Gastroesophageal sphincter (tissue), 4 donors: ENCODE measurements at regions not wholly inside any gene's neighbourhood (a gene's known extent, or its start where the extent isn't known, plus 50 kb on each side); places are given as distances from the start of the nearest gene placed in this dataset.

Experiments
- ATAC-seq: fragments of 150-250 bp; one replicate; pipeline ENCODE4 v1.9.1; 2016; ENCODE audit warnings: mild to moderate bottlenecking, moderate library complexity
- H3K27ac ChIP-seq, 4 donors: fragments of 200-600 bp; sonication (generic) in 3 of 4; 1 replicate in 3 of 4; 2 replicates in 1 of 4; pipeline ENCODE4 v1.5.1; 2016 to 2019
- H3K27me3 ChIP-seq: fragments of 200-600 bp; sonication (generic); one replicate; pipeline ENCODE4 v1.5.1; 2019
- H3K36me3 ChIP-seq, 2 donors: fragments of 200-600 bp; sonication (generic); one replicate each; pipeline ENCODE4 v1.5.1; 2019; ENCODE audit warnings: control low read depth in 1 of 2
- H3K4me1 ChIP-seq, 3 donors: fragments of 200-600 bp; sonication (generic); 1 replicate in 2 of 3; 2 replicates in 1 of 3; pipeline ENCODE4 v1.5.1; 2016 to 2019; ENCODE audit warnings: control low read depth in 2 of 3
- H3K4me3 ChIP-seq, 2 donors: fragments of 200-600 bp; sonication (generic); one replicate each; pipeline ENCODE4 v1.5.1; 2019; ENCODE audit warnings: mild to moderate bottlenecking in 1 of 2, moderate library complexity in 1 of 2
- H3K9me3 ChIP-seq, 3 donors: fragments of 200-600 bp; sonication (generic); one replicate each; pipeline ENCODE4 v1.5.1; 2017 to 2019; ENCODE audit warnings: control low read depth in 2 of 3
- EP300 ChIP-seq: sonication (generic); formaldehyde crosslinking; IDR thresholded peaks from one replicate; pipeline ENCODE4 v1.6.1; 2017; ENCODE audit warnings: antibody characterized with exemption, mild to moderate bottlenecking
- POLR2A ChIP-seq, 2 donors: fragments of 450-650 bp; IDR thresholded peaks; one replicate each; pipeline ENCODE4 v1.6.1; 2017; ENCODE audit warnings: antibody characterized with exemption in 2 of 2, mild to moderate bottlenecking in 2 of 2, moderate library complexity in 1 of 2
- POLR2AphosphoS5 ChIP-seq: sonication (generic); formaldehyde crosslinking; IDR thresholded peaks from one replicate; pipeline ENCODE4 v1.6.1; 2017; ENCODE audit warnings: antibody characterized with exemption
- WGBS, 2 donors: methylation state at CpG; one replicate each; pipeline ENCODE4 v1.1.5; 2018; ENCODE audit warnings: low coverage in 1 of 2; 5-methylcytosine and 5-hydroxymethylcytosine counted together
- TF ChIP-seq, protein P1 (sequence below), 4 experiments: fragments of 200-600 bp in 2 of 4; fragments of 450-650 bp in 2 of 4; sonication (generic) in 1 of 4; IDR thresholded peaks; one replicate each; pipeline ENCODE4 v1.5.1; 2017 to 2019; ENCODE audit warnings: antibody characterized with exemption in 4 of 4, mild to moderate bottlenecking in 2 of 4, moderate library complexity in 2 of 4

DNA sequence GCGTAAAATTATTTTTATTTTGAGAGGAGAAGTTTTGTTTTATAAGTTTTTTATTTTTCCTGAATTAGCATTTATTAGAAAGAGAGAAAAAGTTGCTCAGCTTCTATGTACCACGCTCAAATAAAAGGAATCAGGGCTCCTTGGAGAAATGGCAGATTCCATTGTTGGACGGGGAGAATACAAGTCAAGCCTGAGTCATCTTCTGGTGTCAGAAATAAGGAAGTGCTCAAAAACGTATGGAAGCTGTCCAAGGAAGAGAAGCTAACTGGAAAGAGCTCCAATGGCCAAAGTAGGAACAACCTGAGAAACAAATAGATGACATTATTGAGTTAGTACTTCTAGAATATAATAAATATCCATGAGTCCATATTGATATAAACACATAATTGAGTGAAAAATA is 89.3 kb upstream of the NEIL3 start:
- 57 to 63% methylated on average over 3 to 4 of the region's 4 CpGs for WGBS, 2 donors
- Histone ChIP-seq H3K4me3 (no peak overlapping the region), H3K36me3 (no peaks in the 10 kb centered on the region), H3K9me3 (no peaks in the 10 kb centered on the region), H3K4me1 (no peaks in the 10 kb centered on the region), H3K27me3 (no peaks in the 10 kb centered on the region), H3K27ac (no peak overlapping the region)
- TF ChIP-seq POLR2A (IDR thresholded peaks at IDR 0.05) (no peak), POLR2AphosphoS5 (no peak), EP300 (no peak)
- TF ChIP-seq, protein P1, sequence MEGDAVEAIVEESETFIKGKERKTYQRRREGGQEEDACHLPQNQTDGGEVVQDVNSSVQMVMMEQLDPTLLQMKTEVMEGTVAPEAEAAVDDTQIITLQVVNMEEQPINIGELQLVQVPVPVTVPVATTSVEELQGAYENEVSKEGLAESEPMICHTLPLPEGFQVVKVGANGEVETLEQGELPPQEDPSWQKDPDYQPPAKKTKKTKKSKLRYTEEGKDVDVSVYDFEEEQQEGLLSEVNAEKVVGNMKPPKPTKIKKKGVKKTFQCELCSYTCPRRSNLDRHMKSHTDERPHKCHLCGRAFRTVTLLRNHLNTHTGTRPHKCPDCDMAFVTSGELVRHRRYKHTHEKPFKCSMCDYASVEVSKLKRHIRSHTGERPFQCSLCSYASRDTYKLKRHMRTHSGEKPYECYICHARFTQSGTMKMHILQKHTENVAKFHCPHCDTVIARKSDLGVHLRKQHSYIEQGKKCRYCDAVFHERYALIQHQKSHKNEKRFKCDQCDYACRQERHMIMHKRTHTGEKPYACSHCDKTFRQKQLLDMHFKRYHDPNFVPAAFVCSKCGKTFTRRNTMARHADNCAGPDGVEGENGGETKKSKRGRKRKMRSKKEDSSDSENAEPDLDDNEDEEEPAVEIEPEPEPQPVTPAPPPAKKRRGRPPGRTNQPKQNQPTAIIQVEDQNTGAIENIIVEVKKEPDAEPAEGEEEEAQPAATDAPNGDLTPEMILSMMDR (IDR thresholded peaks at IDR 0.05), result no peak
- ATAC-seq, result no peak

DNA sequence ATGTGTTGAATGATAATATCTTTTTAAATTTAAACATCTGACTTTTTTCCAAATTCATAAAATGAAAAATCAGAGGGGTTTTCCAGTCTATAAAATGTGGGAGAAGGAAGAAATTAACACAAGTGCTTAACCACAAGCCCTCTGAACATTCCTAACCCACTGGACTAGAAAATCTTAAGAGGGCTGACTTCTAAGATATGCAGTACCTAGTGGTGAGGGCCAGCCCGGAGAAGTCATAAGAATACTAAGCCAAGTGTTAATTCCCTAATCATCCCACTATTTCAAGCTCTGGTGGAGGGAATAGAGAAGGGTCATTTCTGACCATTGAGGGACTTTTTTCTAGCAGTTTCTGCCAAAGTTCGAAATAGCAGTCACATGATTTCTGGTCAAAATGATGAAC is 86.9 kb upstream of the NEIL3 start:
- Histone ChIP-seq H3K36me3 (no peaks in the 10 kb centered on the region), H3K27me3 (no peaks in the 10 kb centered on the region), H3K4me1 (no peaks in the 10 kb centered on the region), H3K9me3 (no peaks in the 10 kb centered on the region), H3K27ac (no peak overlapping the region), H3K4me3 (no peak overlapping the region)
- WGBS, 2 donors, result 67 to 72% methylated on average over 2 of the region's 2 CpGs
- ATAC-seq, result no peak
- TF ChIP-seq POLR2A (IDR thresholded peaks at IDR 0.05) (no peak), POLR2AphosphoS5 (no peak), EP300 (no peak)
- TF ChIP-seq, protein P1 (IDR thresholded peaks at IDR 0.05), result no peak

DNA sequence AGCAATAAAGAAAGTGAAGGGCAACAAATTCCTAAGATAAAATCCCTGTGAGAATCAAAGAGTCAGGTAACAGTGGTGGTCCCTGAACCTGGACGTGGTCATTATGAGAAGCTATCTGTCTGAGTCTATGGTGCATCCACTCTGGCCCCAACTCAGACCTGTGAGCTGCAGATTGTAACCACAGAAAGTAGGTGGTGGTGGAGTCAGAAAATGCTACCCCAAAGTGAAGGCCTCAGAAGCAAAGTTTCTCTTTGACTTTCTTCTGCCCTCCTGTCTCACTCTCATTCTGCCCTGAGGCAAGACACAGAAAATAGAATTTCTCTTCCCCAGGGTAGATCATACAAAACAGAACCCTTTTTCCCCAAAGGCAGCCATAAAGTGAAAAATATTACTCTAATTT is 84.1 kb upstream of the NEIL3 start:
- no peak for TF ChIP-seq POLR2A (IDR thresholded peaks at IDR 0.05)
- TF ChIP-seq POLR2AphosphoS5, result no peak
- TF ChIP-seq, protein P1 (IDR thresholded peaks at IDR 0.05), result no peak
- no peak for TF ChIP-seq EP300
- no peak for ATAC-seq
- WGBS, 2 donors, result 85% methylated on average over 1 of the region's 1 CpG; no CpG with 5 or more reads in 1 of the 2 donors
- no peak overlapping the region for H3K4me3 ChIP-seq
- H3K4me1 ChIP-seq, result peaks cover 0 to 4% (median 0%) of the 10 kb centered on the region in 3 donors
- H3K9me3 ChIP-seq, result no peaks in the 10 kb centered on the region
- no peaks in the 10 kb centered on the region for H3K27me3 ChIP-seq
- no peak overlapping the region for H3K27ac ChIP-seq
- H3K36me3 ChIP-seq, result no peaks in the 10 kb centered on the region

DNA sequence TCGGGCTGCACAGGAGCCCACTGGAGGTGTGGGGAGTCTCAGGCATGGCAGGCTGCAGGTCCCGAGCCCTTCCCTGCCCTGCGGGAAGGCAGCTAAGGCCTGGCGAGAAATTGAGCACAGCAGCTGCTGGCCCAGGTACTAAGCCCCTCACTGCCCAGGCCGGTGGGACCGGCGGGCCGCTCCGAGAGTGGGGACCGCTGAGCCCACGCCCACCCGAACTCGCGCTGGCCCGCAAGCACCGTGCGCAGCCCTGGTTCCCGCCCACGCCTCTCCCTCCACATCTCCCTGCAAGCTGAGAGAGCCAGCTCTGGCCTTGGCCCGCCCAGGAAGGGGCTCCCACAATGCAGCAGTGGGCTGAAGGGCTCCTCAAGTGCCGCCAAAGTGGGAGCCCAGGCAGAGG is 82.0 kb upstream of the NEIL3 start:
- TF ChIP-seq, protein P1 (IDR thresholded peaks at IDR 0.05), result no peak
- no peak for TF ChIP-seq POLR2AphosphoS5
- TF ChIP-seq EP300, result no peak
- TF ChIP-seq POLR2A (IDR thresholded peaks at IDR 0.05), result no peak
- Histone ChIP-seq H3K27ac (no peak overlapping the region), H3K36me3 (no peaks in the 10 kb centered on the region), H3K9me3 (no peaks in the 10 kb centered on the region), H3K27me3 (no peaks in the 10 kb centered on the region), H3K4me1 (peaks cover 0 to 4% (median 0%) of the 10 kb centered on the region in 3 donors), H3K4me3 (no peak overlapping the region)
- WGBS, 2 donors, result no CpG with 5 or more reads among the region's 21 CpGs
- ATAC-seq, result no peak

DNA sequence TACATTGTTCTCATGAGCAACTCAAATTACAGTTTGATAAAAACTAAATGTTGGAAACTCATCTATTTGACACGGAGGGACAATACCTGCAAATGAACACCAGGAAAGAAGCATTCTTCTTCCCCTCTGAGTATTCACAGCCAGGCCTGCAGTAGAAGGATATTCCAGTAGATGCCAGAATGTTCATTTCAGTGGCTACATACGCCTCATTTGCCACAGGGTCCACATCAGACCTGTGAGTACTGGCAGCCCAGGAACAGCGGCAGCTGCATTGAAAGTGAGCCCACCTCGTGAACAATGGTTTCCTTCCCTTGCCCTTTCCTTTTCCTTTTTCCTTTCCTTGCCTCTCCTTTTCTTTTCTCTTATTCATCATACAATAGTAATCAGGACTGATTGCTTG is 81.1 kb upstream of the NEIL3 start:
- Histone ChIP-seq H3K9me3 (no peaks in the 10 kb centered on the region), H3K4me3 (peak overlapping the region in 1 of 2 donors; percentile 25), H3K4me1 (peaks cover 0 to 4% (median 0%) of the 10 kb centered on the region in 3 donors), H3K36me3 (no peaks in the 10 kb centered on the region), H3K27ac (no peak overlapping the region), H3K27me3 (no peaks in the 10 kb centered on the region)
- no peak for TF ChIP-seq POLR2A (IDR thresholded peaks at IDR 0.05)
- TF ChIP-seq, protein P1 (IDR thresholded peaks at IDR 0.05), result no peak
- TF ChIP-seq POLR2AphosphoS5, result no peak
- TF ChIP-seq EP300, result no peak
- ATAC-seq, result no peak
- 81 to 100% methylated on average over 1 to 4 of the region's 4 CpGs for WGBS, 2 donors
